ENCODE measurements at regions not wholly inside any gene's neighbourhood (a gene's known extent, or its start where the extent isn't known, plus 50 kb on each side); places are given as distances from the start of the nearest gene placed in this dataset.

DNA sequence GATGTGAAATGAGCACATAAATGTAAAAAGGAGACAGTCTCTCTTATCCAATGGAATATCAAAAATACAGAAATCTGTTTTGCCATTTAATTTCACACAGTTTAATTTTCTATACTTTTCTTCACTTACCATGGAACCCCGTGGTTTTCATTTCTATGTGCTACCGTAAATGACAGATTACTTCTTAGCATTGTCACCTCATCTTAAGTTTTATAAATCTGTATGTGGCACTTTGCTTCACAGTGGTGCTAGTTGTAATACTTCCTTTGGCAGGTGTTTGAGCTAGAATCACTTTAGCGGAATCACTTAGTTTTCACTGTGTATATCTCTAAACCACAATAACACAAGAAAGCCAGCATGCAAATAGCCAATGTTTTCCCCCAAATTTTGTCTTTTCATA, 781.9 kb upstream of the MGAT4C start:
- no peaks in the 10 kb centered on the region for H3K27me3 ChIP-seq (ENCODE audit: control insufficient read depth, insufficient read depth, low read length)
- no peaks in the 10 kb centered on the region for H3K9me3 ChIP-seq (ENCODE audit: control insufficient read depth, low read length)
- TF ChIP-seq, protein P1, sequence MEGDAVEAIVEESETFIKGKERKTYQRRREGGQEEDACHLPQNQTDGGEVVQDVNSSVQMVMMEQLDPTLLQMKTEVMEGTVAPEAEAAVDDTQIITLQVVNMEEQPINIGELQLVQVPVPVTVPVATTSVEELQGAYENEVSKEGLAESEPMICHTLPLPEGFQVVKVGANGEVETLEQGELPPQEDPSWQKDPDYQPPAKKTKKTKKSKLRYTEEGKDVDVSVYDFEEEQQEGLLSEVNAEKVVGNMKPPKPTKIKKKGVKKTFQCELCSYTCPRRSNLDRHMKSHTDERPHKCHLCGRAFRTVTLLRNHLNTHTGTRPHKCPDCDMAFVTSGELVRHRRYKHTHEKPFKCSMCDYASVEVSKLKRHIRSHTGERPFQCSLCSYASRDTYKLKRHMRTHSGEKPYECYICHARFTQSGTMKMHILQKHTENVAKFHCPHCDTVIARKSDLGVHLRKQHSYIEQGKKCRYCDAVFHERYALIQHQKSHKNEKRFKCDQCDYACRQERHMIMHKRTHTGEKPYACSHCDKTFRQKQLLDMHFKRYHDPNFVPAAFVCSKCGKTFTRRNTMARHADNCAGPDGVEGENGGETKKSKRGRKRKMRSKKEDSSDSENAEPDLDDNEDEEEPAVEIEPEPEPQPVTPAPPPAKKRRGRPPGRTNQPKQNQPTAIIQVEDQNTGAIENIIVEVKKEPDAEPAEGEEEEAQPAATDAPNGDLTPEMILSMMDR (IDR thresholded peaks at IDR 0.05), result no peak
- H2AFZ ChIP-seq, result no peak overlapping the region
- no peak overlapping the region for H3K4me2 ChIP-seq (ENCODE audit: low read length)
- no peak overlapping the region for H3K4me3 ChIP-seq (ENCODE audit: low read depth, low read length)
- H3K27ac ChIP-seq, result no peak overlapping the region
- no peaks in the 10 kb centered on the region for H3K79me2 ChIP-seq
- H3K4me1 ChIP-seq, result no peaks in the 10 kb centered on the region
- no peaks in the 10 kb centered on the region for H3K36me3 ChIP-seq (ENCODE audit: control insufficient read depth, insufficient read depth, low read length)
- H3K9ac ChIP-seq, result no peak overlapping the region

DNA sequence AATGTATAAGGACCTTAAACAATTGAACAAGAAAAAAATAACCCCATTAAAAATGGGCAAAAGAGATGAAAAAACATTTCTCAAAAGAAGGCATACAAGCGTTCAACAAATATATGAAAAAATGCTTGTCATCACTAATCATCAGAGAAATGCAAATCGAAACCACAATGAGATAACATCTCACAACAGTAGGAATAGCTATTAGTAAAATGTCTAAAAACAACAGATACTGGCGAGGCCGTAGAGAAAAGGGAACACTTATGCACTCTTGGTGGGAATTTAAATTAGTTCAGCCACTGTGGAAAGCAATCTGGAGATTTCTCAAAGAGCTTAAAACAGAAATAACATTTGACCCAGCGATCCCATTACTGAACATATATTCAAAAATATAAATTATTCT, 769.8 kb upstream of the MGAT4C start:
- no peaks in the 10 kb centered on the region for H3K79me2 ChIP-seq
- no peaks in the 10 kb centered on the region for H3K4me1 ChIP-seq
- H3K9me3 ChIP-seq (ENCODE audit: control insufficient read depth, low read length), result no peaks in the 10 kb centered on the region
- TF ChIP-seq, protein P1 (IDR thresholded peaks at IDR 0.05), result no peak
- H3K27ac ChIP-seq, result no peak overlapping the region
- no peak overlapping the region for H2AFZ ChIP-seq
- no peaks in the 10 kb centered on the region for H3K36me3 ChIP-seq (ENCODE audit: control insufficient read depth, insufficient read depth, low read length)
- H3K27me3 ChIP-seq (ENCODE audit: control insufficient read depth, insufficient read depth, low read length), result no peaks in the 10 kb centered on the region
- no peak overlapping the region for H3K4me2 ChIP-seq (ENCODE audit: low read length)
- H3K4me3 ChIP-seq (ENCODE audit: low read depth, low read length), result no peak overlapping the region
- H3K9ac ChIP-seq, result no peak overlapping the region

DNA sequence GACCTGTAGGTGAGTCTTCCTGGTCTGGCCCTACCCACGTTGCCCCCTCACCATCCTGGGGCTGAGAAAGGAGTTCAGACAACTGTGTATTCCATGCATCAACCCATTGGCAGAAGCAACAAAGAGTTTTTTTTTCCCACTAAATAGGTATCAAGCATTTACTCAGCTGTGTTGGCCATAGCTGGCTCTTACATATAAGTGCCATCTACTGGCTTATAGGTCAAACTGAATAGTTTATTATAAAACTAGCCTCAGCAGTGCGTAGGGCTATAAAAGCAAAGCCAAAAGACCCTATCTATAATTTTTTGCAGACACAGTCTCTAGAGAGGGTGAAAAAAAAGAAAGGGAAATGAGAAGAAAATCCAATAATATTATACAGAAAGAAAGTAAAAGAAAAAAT, 765.2 kb upstream of the MGAT4C start:
- H3K9ac ChIP-seq, result no peak overlapping the region
- no peak overlapping the region for H3K4me2 ChIP-seq (ENCODE audit: low read length)
- no peak overlapping the region for H3K4me3 ChIP-seq (ENCODE audit: low read depth, low read length)
- no peaks in the 10 kb centered on the region for H3K27me3 ChIP-seq (ENCODE audit: control insufficient read depth, insufficient read depth, low read length)
- no peaks in the 10 kb centered on the region for H3K36me3 ChIP-seq (ENCODE audit: control insufficient read depth, insufficient read depth, low read length)
- H3K79me2 ChIP-seq, result no peaks in the 10 kb centered on the region
- TF ChIP-seq, protein P1 (IDR thresholded peaks at IDR 0.05), result no peak
- no peaks in the 10 kb centered on the region for H3K9me3 ChIP-seq (ENCODE audit: control insufficient read depth, low read length)
- H3K4me1 ChIP-seq, result no peaks in the 10 kb centered on the region
- no peak overlapping the region for H3K27ac ChIP-seq
- H2AFZ ChIP-seq, result no peak overlapping the region

DNA sequence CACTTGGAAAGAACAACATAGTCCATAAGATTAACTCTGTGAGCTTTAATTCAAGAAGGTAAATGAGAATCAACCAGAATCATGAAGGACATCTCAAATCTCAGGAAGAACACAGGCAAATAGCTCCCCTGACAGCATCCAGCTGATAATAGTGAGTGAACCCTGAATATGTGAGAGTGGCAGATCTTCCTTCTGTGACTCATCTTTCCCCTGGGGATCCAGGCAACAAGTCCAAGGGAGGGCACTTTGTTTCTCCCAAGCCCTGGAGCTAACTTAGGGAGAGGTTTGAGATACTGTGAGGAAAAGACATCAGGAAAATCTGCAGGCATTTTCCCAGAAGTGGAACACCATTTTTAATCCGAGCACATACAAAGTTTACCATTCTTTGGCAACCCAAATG, 763.9 kb upstream of the MGAT4C start:
- H3K36me3 ChIP-seq (ENCODE audit: control insufficient read depth, insufficient read depth, low read length), result no peaks in the 10 kb centered on the region
- H3K4me1 ChIP-seq, result no peaks in the 10 kb centered on the region
- no peak overlapping the region for H3K4me2 ChIP-seq (ENCODE audit: low read length)
- no peaks in the 10 kb centered on the region for H3K27me3 ChIP-seq (ENCODE audit: control insufficient read depth, insufficient read depth, low read length)
- no peak overlapping the region for H3K9ac ChIP-seq
- no peaks in the 10 kb centered on the region for H3K79me2 ChIP-seq
- no peak overlapping the region for H2AFZ ChIP-seq
- H3K9me3 ChIP-seq (ENCODE audit: control insufficient read depth, low read length), result no peaks in the 10 kb centered on the region
- H3K27ac ChIP-seq, result no peak overlapping the region
- TF ChIP-seq, protein P1 (IDR thresholded peaks at IDR 0.05), result no peak
- no peak overlapping the region for H3K4me3 ChIP-seq (ENCODE audit: low read depth, low read length)

DNA sequence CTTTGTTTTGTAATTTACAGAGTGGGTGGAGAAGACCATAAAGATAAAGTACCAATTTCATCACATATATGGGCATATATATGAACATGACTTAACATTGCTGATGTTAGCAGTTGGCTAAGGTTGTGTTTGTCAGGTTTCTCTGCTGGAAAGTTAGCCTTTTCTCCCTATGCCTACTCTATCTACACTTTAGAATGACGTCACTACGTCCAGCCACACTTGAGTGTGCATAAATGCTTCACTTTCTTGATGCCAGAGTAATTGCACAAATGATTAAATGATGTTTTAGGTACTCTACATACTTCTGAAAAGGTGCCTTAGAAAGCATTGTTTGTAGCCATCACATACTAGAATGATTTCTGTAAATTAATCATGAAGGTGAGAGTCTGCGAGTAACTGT, 759.2 kb upstream of the MGAT4C start:
- TF ChIP-seq, protein P1 (IDR thresholded peaks at IDR 0.05), result no peak

More for the DNA sequence above, 759.2 kb upstream of the MGAT4C start:
- no peak overlapping the region for H3K4me3 ChIP-seq (ENCODE audit: low read depth, low read length)
- no peaks in the 10 kb centered on the region for H3K27me3 ChIP-seq (ENCODE audit: control insufficient read depth, insufficient read depth, low read length)
- H3K4me2 ChIP-seq (ENCODE audit: low read length), result no peak overlapping the region
- H3K27ac ChIP-seq, result no peak overlapping the region
- H3K9me3 ChIP-seq (ENCODE audit: control insufficient read depth, low read length), result no peaks in the 10 kb centered on the region
- no peaks in the 10 kb centered on the region for H3K4me1 ChIP-seq
- no peak overlapping the region for H3K9ac ChIP-seq
- H3K79me2 ChIP-seq, result no peaks in the 10 kb centered on the region
- no peaks in the 10 kb centered on the region for H3K36me3 ChIP-seq (ENCODE audit: control insufficient read depth, insufficient read depth, low read length)
- H2AFZ ChIP-seq, result no peak overlapping the region

All from parathyroid adenoma (tissue), 2 donors.